Liver (tissue), 8 donors: ENCODE measurements at regions not wholly inside any gene's neighbourhood (a gene's known extent, or its start where the extent isn't known, plus 50 kb on each side); places are given as distances from the start of the nearest gene placed in this dataset.

ENCODE experiments used
- DNase-seq: peaks from one replicate; pipeline ENCODE4 v3.0.0-alpha.2; 2017; ENCODE audit warnings: low spot score
- H3K27ac ChIP-seq, 2 donors: one replicate each; pipeline ENCODE4 v1.7.0; 2013; ENCODE audit warnings: inconsistent platforms in 2 of 2, low read length in 2 of 2, control low read depth in 1 of 2, low read depth in 1 of 2, mild to moderate bottlenecking in 1 of 2
- H3K27me3 ChIP-seq, 4 donors: one replicate each; pipeline versions ENCODE4 v1.6.1 to v1.7.0; 2013; ENCODE audit warnings: low read length in 3 of 4, inconsistent platforms in 1 of 4, mild to moderate bottlenecking in 1 of 4, moderate library complexity in 1 of 4; ENCODE audit not compliant: control insufficient read depth in 4 of 4, insufficient read depth in 4 of 4
- H3K36me3 ChIP-seq, 4 donors: one replicate each; pipeline versions ENCODE4 v1.6.1 to v1.7.0; 2013; ENCODE audit warnings: low read length in 3 of 4, mild to moderate bottlenecking in 3 of 4, low read depth in 1 of 4, moderate library complexity in 1 of 4; ENCODE audit not compliant: control insufficient read depth in 4 of 4, insufficient read depth in 3 of 4
- H3K4me1 ChIP-seq, 4 donors: one replicate each; pipeline versions ENCODE4 v1.6.1 to v1.7.0; 2013; ENCODE audit warnings: low read length in 3 of 4, mild to moderate bottlenecking in 3 of 4, moderate library complexity in 1 of 4; ENCODE audit not compliant: control insufficient read depth in 4 of 4, insufficient read depth in 4 of 4
- H3K4me3 ChIP-seq, 3 donors: one replicate each; pipeline versions ENCODE4 v1.6.1 to v1.7.0; 2013; ENCODE audit warnings: low read length in 3 of 3, control low read depth in 1 of 3, low read depth in 1 of 3, mild to moderate bottlenecking in 1 of 3
- H3K9ac ChIP-seq, 2 donors: one replicate each; pipeline ENCODE4 v1.7.0; 2013; ENCODE audit warnings: low read length in 2 of 2, mild to moderate bottlenecking in 2 of 2, moderate library complexity in 2 of 2, control low read depth in 1 of 2, low read depth in 1 of 2
- H3K9me3 ChIP-seq, 4 donors: one replicate each; pipeline versions ENCODE4 v1.6.1 to v1.7.0; 2013; ENCODE audit warnings: low read length in 3 of 4; ENCODE audit not compliant: control insufficient read depth in 4 of 4
- ATF3 ChIP-seq: IDR thresholded peaks from 2 replicates; pipeline ENCODE4 v1.6.1; 2016; ENCODE audit warnings: antibody characterized with exemption
- EGR1 ChIP-seq, 2 donors: IDR thresholded peaks; 2 replicates each; pipeline ENCODE4 v1.6.1; 2016 to 2018; ENCODE audit warnings: antibody characterized with exemption in 2 of 2, low read depth in 2 of 2
- FOXA1 ChIP-seq: IDR thresholded peaks from 2 replicates; pipeline ENCODE4 v1.6.1; 2016; ENCODE audit warnings: antibody characterized with exemption
- FOXA2 ChIP-seq: IDR thresholded peaks from 2 replicates; pipeline ENCODE4 v1.6.1; 2016; ENCODE audit warnings: antibody characterized with exemption
- GABPA ChIP-seq, 2 donors: IDR thresholded peaks in 1 of 2; conservative IDR thresholded peaks in 1 of 2; 2 replicates each; pipeline ENCODE4 v1.6.1; 2016; ENCODE audit warnings: antibody characterized with exemption in 2 of 2, mild to moderate bottlenecking in 1 of 2, moderate library complexity in 1 of 2
- HNF4A ChIP-seq, 2 donors: conservative IDR thresholded peaks; 2 replicates each; pipeline ENCODE4 v1.6.1; 2016; ENCODE audit warnings: antibody characterized with exemption in 2 of 2, mild to moderate bottlenecking in 2 of 2
- HNF4G ChIP-seq: IDR thresholded peaks from 2 replicates; pipeline ENCODE4 v1.6.1; 2016; ENCODE audit warnings: antibody characterized with exemption
- JUND ChIP-seq, 2 donors: IDR thresholded peaks; 2 replicates each; pipeline ENCODE4 v1.6.1; 2016; ENCODE audit warnings: antibody characterized with exemption in 2 of 2
- NR2F2 ChIP-seq: IDR thresholded peaks from 2 replicates; pipeline ENCODE4 v1.6.1; 2016; ENCODE audit warnings: antibody characterized with exemption
- RAD21 ChIP-seq, 2 donors: IDR thresholded peaks; 2 replicates each; pipeline ENCODE4 v1.6.1; 2016; ENCODE audit warnings: antibody characterized with exemption in 2 of 2, mild to moderate bottlenecking in 2 of 2
- RXRA ChIP-seq, 2 donors: IDR thresholded peaks; 2 replicates each; pipeline ENCODE4 v1.6.1; 2017 to 2018; ENCODE audit warnings: antibody characterized with exemption in 2 of 2, mild to moderate bottlenecking in 1 of 2
- SP1 ChIP-seq: IDR thresholded peaks from 2 replicates; pipeline ENCODE4 v1.6.1; 2018; ENCODE audit warnings: antibody characterized with exemption, mild to moderate bottlenecking
- TAF1 ChIP-seq: conservative IDR thresholded peaks from 2 replicates; pipeline ENCODE4 v1.6.1; 2016; ENCODE audit warnings: antibody characterized with exemption, mild to moderate bottlenecking
- YY1 ChIP-seq: IDR thresholded peaks from 2 replicates; pipeline ENCODE4 v1.6.1; 2016; ENCODE audit warnings: antibody characterized with exemption, mild to moderate bottlenecking
- ZBTB33 ChIP-seq: IDR thresholded peaks from 2 replicates; pipeline ENCODE4 v1.6.1; 2016; ENCODE audit warnings: antibody characterized with exemption
- WGBS: extraction: QIAGEN DNeasy Blood & Tissue Kit; methylation state at CpG from one replicate; pipeline ENCODE4 v1.1.7; 2013; 5-methylcytosine and 5-hydroxymethylcytosine counted together
- TF ChIP-seq, protein P1 (sequence below): IDR thresholded peaks from 2 replicates; pipeline ENCODE4 v1.6.1; 2016; ENCODE audit warnings: antibody characterized with exemption, mild to moderate bottlenecking
- TF ChIP-seq, protein P2 (sequence below): fragments of 150-350 bp; IDR thresholded peaks from 2 replicates; pipeline ENCODE4 v1.5.1; 2017; ENCODE audit warnings: improper control_type of control experiment, low read depth, low read length; ENCODE audit not compliant: missing input control
- donor health status: healthy.
- donor health status: healthy.
- donor health status: healthy.
- donor health status: healthy.
- donor health status: healthy.

GRCh38 chr12:33529810-33530209 is 90.2 kb upstream of the SYT10 start:
- TF ChIP-seq RXRA (IDR thresholded peaks at IDR 0.05) (no peak), RAD21 (IDR thresholded peaks at IDR 0.05) (no peak), NR2F2 (no peak), YY1 (no peak), EGR1 (IDR thresholded peaks at IDR 0.05; ENCODE audit: low read depth in 2 of 2) (no peak), GABPA (IDR thresholded peaks at IDR 0.05 in 1 of 2, conservative IDR thresholded peaks at IDR 0.05 in 1 of 2) (no peak)
- TF ChIP-seq, protein P1, sequence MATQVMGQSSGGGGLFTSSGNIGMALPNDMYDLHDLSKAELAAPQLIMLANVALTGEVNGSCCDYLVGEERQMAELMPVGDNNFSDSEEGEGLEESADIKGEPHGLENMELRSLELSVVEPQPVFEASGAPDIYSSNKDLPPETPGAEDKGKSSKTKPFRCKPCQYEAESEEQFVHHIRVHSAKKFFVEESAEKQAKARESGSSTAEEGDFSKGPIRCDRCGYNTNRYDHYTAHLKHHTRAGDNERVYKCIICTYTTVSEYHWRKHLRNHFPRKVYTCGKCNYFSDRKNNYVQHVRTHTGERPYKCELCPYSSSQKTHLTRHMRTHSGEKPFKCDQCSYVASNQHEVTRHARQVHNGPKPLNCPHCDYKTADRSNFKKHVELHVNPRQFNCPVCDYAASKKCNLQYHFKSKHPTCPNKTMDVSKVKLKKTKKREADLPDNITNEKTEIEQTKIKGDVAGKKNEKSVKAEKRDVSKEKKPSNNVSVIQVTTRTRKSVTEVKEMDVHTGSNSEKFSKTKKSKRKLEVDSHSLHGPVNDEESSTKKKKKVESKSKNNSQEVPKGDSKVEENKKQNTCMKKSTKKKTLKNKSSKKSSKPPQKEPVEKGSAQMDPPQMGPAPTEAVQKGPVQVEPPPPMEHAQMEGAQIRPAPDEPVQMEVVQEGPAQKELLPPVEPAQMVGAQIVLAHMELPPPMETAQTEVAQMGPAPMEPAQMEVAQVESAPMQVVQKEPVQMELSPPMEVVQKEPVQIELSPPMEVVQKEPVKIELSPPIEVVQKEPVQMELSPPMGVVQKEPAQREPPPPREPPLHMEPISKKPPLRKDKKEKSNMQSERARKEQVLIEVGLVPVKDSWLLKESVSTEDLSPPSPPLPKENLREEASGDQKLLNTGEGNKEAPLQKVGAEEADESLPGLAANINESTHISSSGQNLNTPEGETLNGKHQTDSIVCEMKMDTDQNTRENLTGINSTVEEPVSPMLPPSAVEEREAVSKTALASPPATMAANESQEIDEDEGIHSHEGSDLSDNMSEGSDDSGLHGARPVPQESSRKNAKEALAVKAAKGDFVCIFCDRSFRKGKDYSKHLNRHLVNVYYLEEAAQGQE = no peak
- H3K4me1 ChIP-seq = no peaks in the 10 kb centered on the region
- no peaks in the 10 kb centered on the region for H3K27me3 ChIP-seq
- H3K36me3 ChIP-seq = no peaks in the 10 kb centered on the region
- no peak overlapping the region for H3K27ac ChIP-seq
- no peak overlapping the region for H3K9ac ChIP-seq
- DNase-seq = no peak
- WGBS = 57% methylated on average over 1 of the region's 1 CpG
- no peak overlapping the region for H3K4me3 ChIP-seq
- H3K9me3 ChIP-seq = no peaks in the 10 kb centered on the region

GRCh38 chr12:33531261-33531660 is 91.6 kb upstream of the SYT10 start:
- Histone ChIP-seq H3K9me3 (no peaks in the 10 kb centered on the region), H3K36me3 (no peaks in the 10 kb centered on the region), H3K27ac (no peak overlapping the region), H3K9ac (no peak overlapping the region), H3K4me3 (no peak overlapping the region), H3K27me3 (no peaks in the 10 kb centered on the region), H3K4me1 (no peaks in the 10 kb centered on the region)
- TF ChIP-seq FOXA2 = no peak
- TF ChIP-seq ATF3 = no peak
- TF ChIP-seq JUND (IDR thresholded peaks at IDR 0.05) = no peak
- no peak for TF ChIP-seq ZBTB33
- no peak for TF ChIP-seq HNF4A (conservative IDR thresholded peaks at IDR 0.05)
- WGBS = 76% methylated on average over 8 of the region's 8 CpGs
- no peak for DNase-seq

DNA sequence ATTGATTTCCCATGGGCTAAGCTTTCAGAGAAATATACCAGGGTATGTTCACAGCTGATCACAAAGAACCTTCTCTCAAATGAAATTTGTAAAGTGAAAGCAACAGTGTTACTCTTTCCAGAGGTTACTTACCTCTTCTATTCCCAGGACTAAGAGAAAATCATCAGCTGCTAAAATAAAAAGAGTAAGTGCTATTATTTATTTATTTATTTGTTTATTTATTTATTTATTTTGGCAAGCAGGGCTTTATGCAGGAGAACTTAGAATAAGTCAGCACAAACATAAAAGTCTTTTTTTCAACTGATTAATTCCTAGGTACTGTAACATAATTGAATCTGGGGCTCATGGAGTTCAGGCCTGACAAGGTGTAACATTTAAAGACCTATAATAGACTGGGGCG is 93.9 kb upstream of the SYT10 start:
- no peaks in the 10 kb centered on the region for H3K9me3 ChIP-seq
- 87% methylated on average over 1 of the region's 1 CpG for WGBS
- no peaks in the 10 kb centered on the region for H3K4me1 ChIP-seq
- DNase-seq = no peak
- peaks cover 0 to 2% (median 0%) of the 10 kb centered on the region in 4 donors for H3K27me3 ChIP-seq
- H3K9ac ChIP-seq = no peak overlapping the region
- no peak overlapping the region for H3K27ac ChIP-seq
- H3K4me3 ChIP-seq = no peak overlapping the region
- H3K36me3 ChIP-seq = no peaks in the 10 kb centered on the region
- no peak for TF ChIP-seq RAD21 (IDR thresholded peaks at IDR 0.05)
- TF ChIP-seq EGR1 (IDR thresholded peaks at IDR 0.05; ENCODE audit: low read depth in 2 of 2) = no peak
- TF ChIP-seq FOXA1 = no peak
- TF ChIP-seq, protein P2, sequence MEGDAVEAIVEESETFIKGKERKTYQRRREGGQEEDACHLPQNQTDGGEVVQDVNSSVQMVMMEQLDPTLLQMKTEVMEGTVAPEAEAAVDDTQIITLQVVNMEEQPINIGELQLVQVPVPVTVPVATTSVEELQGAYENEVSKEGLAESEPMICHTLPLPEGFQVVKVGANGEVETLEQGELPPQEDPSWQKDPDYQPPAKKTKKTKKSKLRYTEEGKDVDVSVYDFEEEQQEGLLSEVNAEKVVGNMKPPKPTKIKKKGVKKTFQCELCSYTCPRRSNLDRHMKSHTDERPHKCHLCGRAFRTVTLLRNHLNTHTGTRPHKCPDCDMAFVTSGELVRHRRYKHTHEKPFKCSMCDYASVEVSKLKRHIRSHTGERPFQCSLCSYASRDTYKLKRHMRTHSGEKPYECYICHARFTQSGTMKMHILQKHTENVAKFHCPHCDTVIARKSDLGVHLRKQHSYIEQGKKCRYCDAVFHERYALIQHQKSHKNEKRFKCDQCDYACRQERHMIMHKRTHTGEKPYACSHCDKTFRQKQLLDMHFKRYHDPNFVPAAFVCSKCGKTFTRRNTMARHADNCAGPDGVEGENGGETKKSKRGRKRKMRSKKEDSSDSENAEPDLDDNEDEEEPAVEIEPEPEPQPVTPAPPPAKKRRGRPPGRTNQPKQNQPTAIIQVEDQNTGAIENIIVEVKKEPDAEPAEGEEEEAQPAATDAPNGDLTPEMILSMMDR = no peak
- TF ChIP-seq SP1 = no peak
- TF ChIP-seq NR2F2 = no peak
- TF ChIP-seq GABPA (IDR thresholded peaks at IDR 0.05 in 1 of 2, conservative IDR thresholded peaks at IDR 0.05 in 1 of 2) = no peak
- no peak for TF ChIP-seq TAF1
- TF ChIP-seq HNF4G = no peak
- no peak for TF ChIP-seq RXRA (IDR thresholded peaks at IDR 0.05)
- TF ChIP-seq ATF3 = no peak
- no peak for TF ChIP-seq JUND (IDR thresholded peaks at IDR 0.05)
- TF ChIP-seq ZBTB33 = no peak
